ENCODE measurements at regions not wholly inside any gene's neighbourhood (a gene's known extent, or its start where the extent isn't known, plus 50 kb on each side); places are given as distances from the start of the nearest gene placed in this dataset.

GRCh38 chr9:6703898-6704639, 53.7 kb upstream of the KDM4C start:
- TF ChIP-seq ZFP36 (IDR thresholded peaks at IDR 0.05; ENCODE audit: borderline replicate concordance, low read depth, low read length, partially characterized antibody), result no peak
- no peak for TF ChIP-seq CREB1 (IDR thresholded peaks at IDR 0.05)
- no peak for TF ChIP-seq CREB1 (CRISPR knock-in tag; IDR thresholded peaks at IDR 0.05)
- TF ChIP-seq ATF7 (IDR thresholded peaks at IDR 0.05), result no peak
- no peak for TF ChIP-seq ATF7 (CRISPR knock-in tag; IDR thresholded peaks at IDR 0.05)
